ENCODE measurements at regions not wholly inside any gene's neighbourhood (a gene's known extent, or its start where the extent isn't known, plus 50 kb on each side); places are given as distances from the start of the nearest gene placed in this dataset.
A peak's percentile ranks its signal among the peaks of the same experiment; 100 is the strongest.

DNA sequence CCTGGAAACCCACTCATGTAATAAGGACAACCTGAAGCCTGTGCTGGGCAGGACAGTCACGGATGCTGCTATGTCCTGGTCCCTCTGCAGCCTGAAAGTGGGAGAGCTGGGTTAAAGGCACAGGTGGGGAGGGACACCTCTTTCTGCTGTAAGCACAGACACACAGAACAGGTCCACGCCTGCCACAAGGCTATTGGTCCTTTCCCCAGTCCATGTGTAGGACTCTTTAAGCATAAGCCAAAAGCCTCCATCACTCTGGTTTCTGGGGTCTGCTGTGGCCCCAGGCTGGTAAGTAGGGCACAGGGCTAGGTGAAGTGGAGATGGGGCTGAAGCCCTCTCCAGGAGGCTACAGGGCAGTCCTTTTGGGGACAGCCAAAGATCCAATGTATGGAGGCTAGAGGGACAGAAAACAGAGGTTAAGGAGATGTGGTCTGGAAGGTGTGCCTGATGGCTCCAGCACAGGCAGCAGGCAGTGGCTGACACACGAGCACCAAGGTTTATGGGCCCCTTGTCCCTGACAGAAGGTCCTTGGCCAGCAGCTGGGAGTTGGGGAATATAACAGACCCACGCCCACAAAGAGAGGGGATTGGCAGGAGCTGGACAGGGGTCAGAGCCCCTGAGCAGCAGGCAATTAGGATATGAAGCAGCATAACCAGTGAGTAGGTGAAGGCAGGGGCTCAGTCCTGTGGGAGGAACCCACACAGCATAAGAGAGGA is 203.6 kb upstream of the MVB12B start:
- DNase-seq (ENCODE audit: low spot score in 2 of 2): peak in 1 of 2 donors; percentile 57
- no peak overlapping the region for H3K4me3 ChIP-seq
- no peak overlapping the region for H3K27ac ChIP-seq
- H3K4me1 ChIP-seq: no peaks in the 10 kb centered on the region
- no peak for TF ChIP-seq POLR2AphosphoS5 (IDR thresholded peaks at IDR 0.05)
- TF ChIP-seq, protein P1, sequence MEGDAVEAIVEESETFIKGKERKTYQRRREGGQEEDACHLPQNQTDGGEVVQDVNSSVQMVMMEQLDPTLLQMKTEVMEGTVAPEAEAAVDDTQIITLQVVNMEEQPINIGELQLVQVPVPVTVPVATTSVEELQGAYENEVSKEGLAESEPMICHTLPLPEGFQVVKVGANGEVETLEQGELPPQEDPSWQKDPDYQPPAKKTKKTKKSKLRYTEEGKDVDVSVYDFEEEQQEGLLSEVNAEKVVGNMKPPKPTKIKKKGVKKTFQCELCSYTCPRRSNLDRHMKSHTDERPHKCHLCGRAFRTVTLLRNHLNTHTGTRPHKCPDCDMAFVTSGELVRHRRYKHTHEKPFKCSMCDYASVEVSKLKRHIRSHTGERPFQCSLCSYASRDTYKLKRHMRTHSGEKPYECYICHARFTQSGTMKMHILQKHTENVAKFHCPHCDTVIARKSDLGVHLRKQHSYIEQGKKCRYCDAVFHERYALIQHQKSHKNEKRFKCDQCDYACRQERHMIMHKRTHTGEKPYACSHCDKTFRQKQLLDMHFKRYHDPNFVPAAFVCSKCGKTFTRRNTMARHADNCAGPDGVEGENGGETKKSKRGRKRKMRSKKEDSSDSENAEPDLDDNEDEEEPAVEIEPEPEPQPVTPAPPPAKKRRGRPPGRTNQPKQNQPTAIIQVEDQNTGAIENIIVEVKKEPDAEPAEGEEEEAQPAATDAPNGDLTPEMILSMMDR (IDR thresholded peaks at IDR 0.05): no peak
- TF ChIP-seq EP300 (IDR thresholded peaks at IDR 0.05): no peak
- no peak for TF ChIP-seq POLR2A (IDR thresholded peaks at IDR 0.05)
- peaks cover 34% of the 10 kb centered on the region for H3K27me3 ChIP-seq
- no peaks in the 10 kb centered on the region for H3K9me3 ChIP-seq
- H3K36me3 ChIP-seq: no peaks in the 10 kb centered on the region
- 85% methylated on average over 4 of the region's 4 CpGs for WGBS

DNA sequence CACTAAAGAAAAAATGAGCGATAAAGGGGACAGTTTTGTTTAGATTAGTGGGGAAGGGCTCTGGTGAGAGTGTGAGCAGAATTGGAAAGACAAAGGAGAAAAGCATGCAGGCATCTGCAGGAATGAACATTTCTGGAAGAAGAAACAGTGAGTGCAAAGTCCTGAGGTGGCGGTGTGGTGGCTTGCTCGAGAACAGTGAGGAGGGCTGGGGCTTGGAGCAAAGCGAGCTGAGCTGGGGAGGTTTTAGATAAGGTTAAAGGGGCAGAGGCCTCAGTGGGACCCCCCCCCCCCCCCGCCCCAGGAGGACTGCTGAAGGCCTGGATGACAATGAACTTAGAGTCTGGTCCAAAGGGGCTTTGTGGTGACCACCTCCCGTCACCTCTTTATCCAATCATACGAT is 202.7 kb upstream of the MVB12B start:
- Histone ChIP-seq H3K36me3 (no peaks in the 10 kb centered on the region), H3K9me3 (no peaks in the 10 kb centered on the region), H3K27me3 (peaks cover 39% of the 10 kb centered on the region), H3K4me3 (no peak overlapping the region), H3K4me1 (no peaks in the 10 kb centered on the region), H3K27ac (no peak overlapping the region)
- TF ChIP-seq POLR2AphosphoS5 (IDR thresholded peaks at IDR 0.05): no peak
- no peak for TF ChIP-seq POLR2A (IDR thresholded peaks at IDR 0.05)
- TF ChIP-seq, protein P1 (IDR thresholded peaks at IDR 0.05): no peak
- no peak for TF ChIP-seq EP300 (IDR thresholded peaks at IDR 0.05)
- DNase-seq (ENCODE audit: low spot score in 2 of 2): peak in 1 of 2 donors; percentile 57
- WGBS: 75% methylated on average over 7 of the region's 7 CpGs

GRCh38 chr9:126125177-126125576 is 201.5 kb upstream of the MVB12B start:
- WGBS: 35% methylated on average over 8 of the region's 8 CpGs
- no peak for DNase-seq (ENCODE audit: low spot score in 2 of 2)
- Histone ChIP-seq H3K4me3 (peak overlapping the region; percentile 22), H3K27ac (no peak overlapping the region), H3K36me3 (no peaks in the 10 kb centered on the region), H3K27me3 (peaks cover 30% of the 10 kb centered on the region), H3K9me3 (no peaks in the 10 kb centered on the region), H3K4me1 (no peaks in the 10 kb centered on the region)
- TF ChIP-seq, protein P1 (IDR thresholded peaks at IDR 0.05): no peak
- TF ChIP-seq EP300 (IDR thresholded peaks at IDR 0.05): no peak
- TF ChIP-seq POLR2A (IDR thresholded peaks at IDR 0.05): no peak
- no peak for TF ChIP-seq POLR2AphosphoS5 (IDR thresholded peaks at IDR 0.05)

DNA sequence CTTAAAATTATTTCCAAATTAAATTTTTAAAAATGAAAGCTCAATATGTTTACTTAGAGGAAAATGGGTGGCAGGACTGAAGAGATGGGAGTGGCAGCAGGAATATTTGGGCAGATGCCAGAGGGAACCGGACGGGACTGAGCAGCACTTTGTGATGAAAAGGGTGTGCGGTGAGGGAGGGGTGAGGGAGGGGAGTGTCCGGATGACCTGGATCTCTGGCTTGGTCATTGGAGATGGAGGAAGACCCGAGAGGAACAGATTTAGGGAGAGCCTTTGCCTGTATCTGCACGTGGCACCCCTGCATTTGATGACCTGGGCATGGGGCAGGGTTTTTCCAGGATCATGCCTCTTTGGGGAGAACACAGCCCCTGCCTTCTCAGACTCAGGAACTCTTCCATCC is 201.1 kb upstream of the MVB12B start:
- Histone ChIP-seq H3K27ac (no peak overlapping the region), H3K36me3 (no peaks in the 10 kb centered on the region), H3K4me1 (no peaks in the 10 kb centered on the region), H3K27me3 (peaks cover 30% of the 10 kb centered on the region), H3K4me3 (peak overlapping the region; percentile 22), H3K9me3 (no peaks in the 10 kb centered on the region)
- TF ChIP-seq, protein P1 (IDR thresholded peaks at IDR 0.05): no peak
- TF ChIP-seq POLR2A (IDR thresholded peaks at IDR 0.05) (no peak), EP300 (IDR thresholded peaks at IDR 0.05) (no peak), POLR2AphosphoS5 (IDR thresholded peaks at IDR 0.05) (no peak)
- DNase-seq (ENCODE audit: low spot score in 2 of 2): peak in 1 of 2 donors; percentile 55
- 23% methylated on average over 6 of the region's 6 CpGs for WGBS

DNA sequence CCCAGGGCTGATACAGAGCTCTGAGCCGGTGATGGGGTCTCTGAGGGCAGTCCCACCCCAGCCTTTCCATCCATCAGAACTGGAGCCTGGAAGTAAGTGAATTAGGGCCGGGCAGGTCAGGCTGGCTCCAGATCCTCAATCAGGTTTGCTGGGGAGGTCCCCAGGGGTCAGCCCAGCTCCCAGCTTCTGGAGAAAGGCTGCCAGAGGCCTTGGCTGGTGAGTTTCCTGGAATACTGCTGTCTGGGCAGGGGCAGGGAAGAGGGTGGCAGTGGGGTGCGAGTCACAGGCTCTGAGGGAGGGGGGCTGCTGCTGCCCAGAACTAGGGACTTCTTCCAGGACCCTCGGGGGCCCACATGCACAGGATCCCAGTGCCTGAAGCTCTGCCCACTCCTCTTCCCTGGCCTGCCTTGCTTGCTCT is 200.6 kb upstream of the MVB12B start:
- H3K4me1 ChIP-seq: no peaks in the 10 kb centered on the region
- TF ChIP-seq EP300 (IDR thresholded peaks at IDR 0.05) (no peak), POLR2AphosphoS5 (IDR thresholded peaks at IDR 0.05) (no peak), POLR2A (IDR thresholded peaks at IDR 0.05) (no peak)
- TF ChIP-seq, protein P1 (IDR thresholded peaks at IDR 0.05): no peak
- H3K27ac ChIP-seq: no peak overlapping the region
- DNase-seq (ENCODE audit: low spot score in 2 of 2): peak in 1 of 2 donors; percentile 74
- no peaks in the 10 kb centered on the region for H3K9me3 ChIP-seq
- peaks cover 30% of the 10 kb centered on the region for H3K27me3 ChIP-seq
- no peaks in the 10 kb centered on the region for H3K36me3 ChIP-seq
- H3K4me3 ChIP-seq: no peak overlapping the region
- WGBS: 59% methylated on average over 2 of the region's 4 CpGs

Data from suprapubic skin (tissue), 4 donors.